ENCODE measurements at regions not wholly inside any gene's neighbourhood (a gene's known extent, or its start where the extent isn't known, plus 50 kb on each side); places are given as distances from the start of the nearest gene placed in this dataset.
"Not testable (repeated sequence)": the region's sequence is repeated elsewhere in the genome, so short reads cannot be mapped to it uniquely, and the experiment has no call there.

- no peak for DNase-seq
These were observed 61.9 kb upstream of the ADGRL2 start for GRCh38 chr1:81738875-81739274.

- DNase-seq: no peak
These were observed 67.3 kb upstream of the ADGRL2 start for GRCh38 chr1:81733480-81733879.

GRCh38 chr1:81731989-81732388 lies 68.7 kb upstream of the ADGRL2 start:
- DNase-seq: no peak

DNA sequence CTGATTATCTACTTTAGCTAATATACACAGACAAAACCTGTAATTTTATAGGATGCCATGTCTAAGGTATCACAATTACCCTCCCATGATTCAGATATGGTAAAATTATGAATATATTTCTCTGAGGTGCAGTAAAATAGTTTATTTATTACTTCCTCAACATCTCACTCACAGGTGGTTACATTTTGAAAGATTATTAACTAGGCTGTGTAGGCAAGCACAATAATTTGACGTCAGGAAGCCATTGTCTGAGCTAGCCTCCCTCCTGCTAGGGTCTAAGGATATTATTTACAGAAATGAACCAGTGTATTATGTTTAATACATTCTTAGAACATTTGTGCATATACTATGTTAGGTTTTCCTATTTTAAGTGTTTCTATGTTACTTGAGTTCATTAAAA lies 69.9 kb upstream of the ADGRL2 start:
- no peak for DNase-seq

DNA sequence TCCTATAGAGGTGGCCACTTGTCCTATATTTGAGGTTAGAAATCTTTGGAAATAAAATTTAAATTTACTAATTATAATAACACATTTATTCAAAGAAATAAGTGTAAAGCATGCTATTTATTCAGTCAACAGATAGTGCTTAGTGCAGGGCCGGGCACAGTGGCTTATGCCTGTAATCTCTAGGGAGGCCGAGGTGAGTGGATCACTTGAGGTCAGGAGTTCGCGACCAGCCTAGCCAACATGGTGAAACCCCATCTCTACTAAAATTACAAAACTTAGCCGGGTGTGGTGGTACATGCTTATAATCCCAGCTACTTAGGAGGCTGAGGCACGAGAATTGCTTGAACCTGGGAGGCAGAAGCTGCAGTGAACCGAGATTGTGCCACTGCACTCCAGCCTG lies 70.4 kb upstream of the ADGRL2 start:
- DNase-seq: not testable (repeated sequence)

DNA sequence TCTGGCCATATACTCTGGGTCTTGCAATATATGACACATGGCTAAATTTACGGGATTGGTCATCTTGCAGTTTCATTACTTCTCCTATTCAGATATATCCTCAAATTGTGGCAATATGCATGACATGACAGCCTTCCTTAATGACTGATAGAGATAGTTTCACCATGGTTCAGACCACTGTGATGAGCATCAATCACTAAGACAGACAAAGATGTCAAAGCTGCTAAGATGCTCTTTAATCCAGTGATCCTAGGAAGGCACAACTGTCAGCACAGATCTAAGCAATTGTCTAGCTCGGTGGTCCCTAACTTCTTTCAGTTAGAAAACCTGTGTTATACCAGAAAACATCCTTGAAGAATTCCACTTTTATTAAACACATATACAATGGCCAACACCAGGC lies 70.9 kb upstream of the ADGRL2 start:
- no peak for DNase-seq

DNA sequence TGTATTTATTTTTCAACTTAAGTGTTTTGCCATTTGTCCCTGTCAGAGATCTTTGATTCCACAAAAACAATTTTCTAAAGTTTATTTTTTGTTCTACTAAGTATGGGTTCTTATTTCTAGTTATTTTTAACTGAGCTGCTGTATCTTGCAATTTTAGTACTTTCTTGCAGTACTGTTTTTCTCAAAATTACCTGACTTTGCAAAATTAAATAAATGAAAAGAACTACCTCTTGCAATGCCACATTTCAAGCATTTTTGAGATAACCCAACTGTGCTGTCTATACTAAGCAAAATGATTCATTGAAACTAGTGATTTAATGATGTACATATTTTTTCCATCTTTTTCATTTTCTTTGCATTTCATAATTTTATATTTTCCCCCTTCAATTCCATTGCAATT lies 71.5 kb upstream of the ADGRL2 start:
- DNase-seq: no peak

DNA sequence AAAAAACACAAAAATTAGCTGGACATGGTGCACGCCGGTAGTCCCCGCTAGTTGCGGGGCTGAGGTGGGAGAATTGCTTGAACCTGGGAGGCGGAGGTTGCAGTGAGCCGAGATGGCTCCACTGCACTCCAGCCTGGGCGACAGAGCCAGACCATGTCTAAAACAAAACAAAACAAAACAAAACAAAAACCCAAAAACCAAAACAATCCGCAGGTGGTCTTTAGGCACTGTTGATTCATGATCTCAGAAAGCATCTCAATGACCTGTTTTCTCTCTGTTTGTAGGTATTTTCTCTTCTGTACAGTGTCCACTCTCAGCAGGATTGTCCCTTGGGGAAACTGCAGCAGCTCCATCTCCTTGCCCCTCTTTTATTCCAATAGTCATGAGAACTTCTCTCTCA lies 74.9 kb upstream of the ADGRL2 start:
- DNase-seq: no peak

DNA sequence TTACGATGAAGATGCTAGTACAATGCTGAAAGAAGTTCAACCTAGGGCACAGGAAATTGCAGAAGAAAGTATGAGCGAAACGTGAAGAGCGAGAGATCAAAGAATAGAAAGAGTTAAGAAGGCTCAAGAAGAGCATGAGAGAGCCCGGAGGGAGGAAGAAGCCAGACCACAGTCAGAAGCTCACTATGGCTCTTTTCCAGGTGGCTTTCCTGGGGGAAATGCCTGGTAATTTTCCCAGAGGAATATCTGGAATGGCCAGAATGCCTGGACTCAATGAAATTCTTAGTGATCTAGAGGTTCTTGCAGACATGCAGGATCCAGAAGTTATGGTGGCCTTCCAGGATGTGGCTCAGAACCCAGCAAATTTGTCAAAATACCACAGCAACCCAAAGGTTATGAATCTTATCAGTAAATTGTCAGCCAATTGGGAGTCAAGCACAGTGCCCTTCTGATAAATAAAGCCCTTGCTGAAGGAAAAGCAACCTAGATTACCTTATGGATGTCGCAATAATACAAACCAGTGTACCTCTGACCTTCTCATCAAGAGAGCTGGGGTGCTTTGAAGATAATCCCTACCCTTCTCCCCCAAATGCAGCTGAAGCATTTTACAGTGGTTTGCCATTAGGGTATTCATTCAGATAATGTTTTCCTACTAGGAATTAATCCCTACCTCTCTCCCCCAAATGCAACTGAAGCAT lies 78.0 kb upstream of the ADGRL2 start:
- not testable (repeated sequence) for DNase-seq

GRCh38 chr1:81720256-81720655 lies 80.5 kb upstream of the ADGRL2 start:
- not testable (repeated sequence) for DNase-seq

GRCh38 chr1:81717230-81717629 lies 83.5 kb upstream of the ADGRL2 start:
- no peak for DNase-seq

DNA sequence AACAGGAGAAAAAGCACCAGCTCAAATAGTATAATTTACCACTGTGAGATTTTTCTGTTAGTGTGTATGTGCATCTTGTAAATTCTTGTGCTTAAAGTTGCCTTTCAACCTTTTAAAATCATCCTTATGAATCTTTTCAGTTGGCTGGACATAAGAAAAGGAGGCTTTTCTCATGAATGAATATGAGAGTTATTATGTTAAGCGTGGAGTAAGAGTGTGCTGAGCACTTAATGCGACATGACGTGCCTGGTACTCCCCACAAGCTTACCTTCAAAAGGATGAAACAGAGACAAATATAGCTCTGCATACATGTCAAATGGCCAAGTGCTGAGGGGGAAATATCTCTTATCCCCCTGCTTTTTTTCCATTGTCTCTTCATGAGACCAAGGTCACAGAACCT lies 85.3 kb upstream of the ADGRL2 start:
- no peak for DNase-seq

- DNase-seq: no peak
These were observed 86.1 kb upstream of the ADGRL2 start for GRCh38 chr1:81714636-81715035.

DNA sequence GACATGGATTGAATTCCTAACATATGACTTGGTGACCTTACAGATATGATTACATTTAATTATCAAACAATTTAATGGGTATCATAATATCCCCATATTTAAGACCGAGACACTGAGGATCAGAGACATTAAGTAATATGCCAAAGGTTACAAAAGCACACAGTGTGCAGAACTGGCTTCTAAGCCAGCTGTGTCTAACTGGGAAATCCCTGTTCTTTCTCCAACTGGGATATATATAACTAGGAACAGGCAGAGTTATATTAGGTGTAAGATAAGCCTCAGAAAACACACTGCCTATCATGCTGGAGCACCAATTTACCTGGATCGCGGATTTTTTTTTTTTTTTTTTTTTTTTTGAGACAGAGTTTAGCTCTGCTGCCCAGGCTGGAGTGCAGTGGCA lies 88.3 kb upstream of the ADGRL2 start:
- DNase-seq: no peak

- no peak for DNase-seq
These were observed 89.9 kb upstream of the ADGRL2 start for GRCh38 chr1:81710857-81711256.

DNA sequence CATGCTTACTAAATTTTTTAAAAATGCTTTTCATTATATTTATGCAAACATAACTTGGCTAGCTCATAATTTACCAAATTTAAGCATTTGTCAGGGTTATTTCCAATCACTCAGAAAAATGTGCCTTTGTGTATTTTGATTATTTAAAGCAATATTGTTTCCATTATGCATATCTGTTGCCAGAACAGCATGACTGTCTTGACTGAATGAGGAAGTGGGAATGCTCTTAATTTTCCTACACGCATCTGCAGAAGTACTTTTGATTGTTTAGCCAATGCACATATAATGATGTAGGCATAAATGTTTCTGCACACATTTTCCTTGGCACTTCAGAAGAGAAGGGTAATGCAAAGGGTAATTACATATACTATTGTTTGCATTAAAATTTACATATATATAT lies 92.5 kb upstream of the ADGRL2 start:
- DNase-seq: no peak

GRCh38 chr1:81706650-81707435 lies 93.9 kb upstream of the ADGRL2 start:
- no peak for DNase-seq

GRCh38 chr1:81703756-81704463 lies 96.8 kb upstream of the ADGRL2 start:
- no peak for DNase-seq

- no peak for DNase-seq
These were observed 97.4 kb upstream of the ADGRL2 start for GRCh38 chr1:81703391-81703755.

DNA sequence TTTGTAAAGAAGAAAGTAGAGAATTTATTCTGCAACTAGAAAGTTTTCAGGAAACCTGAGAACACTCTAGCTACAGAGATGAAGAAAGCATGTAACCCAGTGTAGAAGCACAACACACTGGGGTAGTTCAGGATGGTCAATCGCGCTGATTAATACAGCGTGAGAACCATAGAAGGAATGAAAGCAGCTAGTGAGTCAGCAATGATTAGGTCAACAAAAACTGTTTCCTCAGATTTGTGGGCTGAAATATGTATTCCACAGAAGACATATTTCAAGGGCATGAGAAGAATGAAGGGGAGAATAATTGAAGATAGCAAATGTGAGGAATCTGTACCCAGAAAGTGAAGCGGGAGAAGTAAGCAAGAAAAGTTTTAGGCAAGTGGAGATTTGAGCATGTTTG lies 97.8 kb upstream of the ADGRL2 start:
- DNase-seq: no peak

DNA sequence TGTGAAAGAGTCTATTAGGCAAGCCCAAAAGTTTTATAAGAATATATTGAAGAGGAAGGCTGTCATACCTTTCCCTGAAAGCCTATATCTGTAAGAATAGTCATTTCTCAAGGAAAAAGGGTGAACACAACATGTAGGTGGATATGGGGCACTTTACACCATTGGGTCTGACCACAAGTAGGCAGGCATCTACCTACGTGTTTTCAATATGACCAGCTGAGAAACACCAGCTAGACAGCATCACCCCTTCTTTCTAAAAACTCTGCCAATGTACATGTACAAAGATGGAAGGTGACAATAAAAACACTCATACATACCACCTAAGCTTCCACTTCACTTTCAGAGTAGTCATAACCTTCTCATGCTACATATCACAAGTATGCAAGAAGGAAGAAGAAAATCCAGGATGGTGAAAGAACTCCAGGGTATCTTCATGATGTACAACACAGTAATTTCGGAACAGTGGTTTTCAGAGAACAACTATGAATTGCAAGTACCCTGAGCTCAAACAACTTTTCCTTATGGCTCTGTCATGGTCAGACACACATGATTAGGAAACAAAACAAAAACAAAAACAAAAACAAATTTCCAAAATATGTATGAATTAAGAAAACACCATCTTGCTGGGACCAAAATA lies 98.5 kb upstream of the ADGRL2 start:
- no peak for DNase-seq

GRCh38 chr1:81700728-81701470 lies 99.8 kb upstream of the ADGRL2 start:
- no peak for DNase-seq

Measured in left kidney (tissue), 1 donor.